ENCODE measurements at regions not wholly inside any gene's neighbourhood (a gene's known extent, or its start where the extent isn't known, plus 50 kb on each side); places are given as distances from the start of the nearest gene placed in this dataset.

- DNase-seq = no peak
Observed at GRCh38 chr5:165504674-165505073, 1999.3 kb downstream of the MAT2B start.

- DNase-seq = no peak
Observed at GRCh38 chr5:165508286-165508685, 2002.9 kb downstream of the MAT2B start.

DNA sequence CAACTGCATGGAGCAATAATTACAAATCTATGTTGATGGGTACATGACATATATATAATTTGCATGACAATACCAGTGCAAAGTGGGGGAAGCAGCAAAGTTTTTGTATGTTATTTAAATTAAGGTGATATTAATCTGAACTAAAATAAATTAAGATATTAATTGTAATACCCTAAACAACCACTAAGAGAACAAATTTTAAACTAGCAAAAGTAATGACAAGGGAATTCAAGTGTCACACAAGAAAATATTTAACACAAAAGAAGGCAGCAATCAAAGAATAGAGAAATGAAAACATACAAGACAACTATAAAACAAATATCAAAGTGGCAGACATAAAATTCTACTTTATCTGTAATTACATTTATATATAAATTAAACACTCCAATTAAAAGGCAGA is 2003.4 kb downstream of the MAT2B start:
- DNase-seq = no peak

DNA sequence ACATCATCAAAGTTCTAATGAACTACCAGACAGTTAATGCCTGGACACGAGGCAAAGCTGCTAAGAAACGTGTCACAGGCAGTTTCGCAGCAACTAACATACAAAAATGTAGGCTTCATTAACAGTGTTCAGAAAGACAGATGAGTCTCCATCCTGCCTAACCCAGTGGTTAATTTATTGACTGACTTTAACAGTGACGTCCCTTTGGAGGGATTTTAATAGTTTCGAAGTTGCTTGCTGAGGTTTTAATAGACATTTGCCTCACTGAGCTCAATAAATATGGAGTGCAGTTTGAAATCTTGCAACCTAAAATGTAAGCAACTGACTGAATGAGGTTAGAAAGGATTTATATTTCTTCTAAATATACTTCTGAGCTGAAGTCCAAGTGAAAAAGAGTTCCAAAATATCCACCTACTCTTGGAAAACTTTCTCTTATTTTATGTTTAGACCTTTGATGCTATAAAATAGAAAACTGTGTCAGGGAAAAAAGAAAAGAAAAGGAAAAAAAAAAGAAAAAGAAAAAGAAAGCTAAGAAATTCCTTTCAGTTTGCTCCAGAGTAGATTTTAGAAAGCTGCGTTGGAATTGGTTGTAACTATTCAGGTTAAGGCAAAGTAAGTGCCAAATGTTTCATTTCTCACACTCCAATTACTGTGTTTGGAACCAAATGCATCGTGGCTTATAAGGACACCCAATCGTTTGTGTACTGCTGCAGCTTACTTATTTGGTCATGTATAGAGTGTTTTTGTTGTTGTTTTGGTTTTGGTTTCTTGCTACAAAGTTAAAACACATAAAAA is 2016.6 kb downstream of the MAT2B start:
- no peak for DNase-seq

GRCh38 chr5:165525271-165525670 is 2019.9 kb downstream of the MAT2B start:
- no peak for DNase-seq

- no peak for DNase-seq
Observed at GRCh38 chr5:165526357-165526756, 2020.9 kb downstream of the MAT2B start.

GRCh38 chr5:165527577-165527976 is 2022.2 kb downstream of the MAT2B start:
- DNase-seq = no peak

DNA sequence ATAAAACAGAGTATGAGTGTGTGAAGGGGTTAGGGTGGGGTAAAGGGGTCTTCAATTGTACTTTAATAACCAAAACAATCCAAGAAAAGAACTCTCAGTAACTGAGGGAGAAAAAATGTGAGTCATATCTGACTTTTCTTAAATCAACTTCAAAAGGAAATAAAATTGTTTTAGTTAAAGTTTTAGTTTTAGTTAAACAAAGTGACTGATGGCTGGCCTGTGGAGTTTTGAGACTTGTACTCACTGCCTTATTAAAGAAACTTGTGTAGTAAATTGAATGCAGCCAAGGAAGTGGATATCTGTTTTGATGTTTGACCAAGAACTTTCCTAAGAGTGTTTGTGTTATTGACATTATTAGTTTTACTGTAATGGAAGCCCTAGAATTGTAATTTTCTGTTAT is 2032.6 kb downstream of the MAT2B start:
- DNase-seq = no peak

DNA sequence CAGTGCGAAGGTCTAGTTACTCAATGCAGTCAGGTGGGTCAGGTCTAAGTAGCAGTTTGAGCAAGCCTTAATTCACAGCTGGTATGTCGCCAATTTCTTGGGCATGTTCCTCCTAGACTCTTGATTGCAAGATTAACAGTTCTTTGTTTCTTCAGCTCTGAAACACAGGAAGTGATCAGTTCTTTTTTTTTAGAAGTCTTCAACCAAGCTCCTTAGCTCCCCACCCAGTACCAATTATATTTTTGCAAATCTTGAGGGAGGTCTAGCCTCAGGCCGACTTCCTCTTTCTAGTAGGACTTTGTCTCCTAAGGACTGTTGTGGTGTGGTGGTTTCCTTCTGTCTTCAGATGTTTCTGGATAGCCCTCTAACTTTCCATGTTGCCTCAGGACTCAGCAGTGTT is 2054.2 kb downstream of the MAT2B start:
- no peak for DNase-seq

DNA sequence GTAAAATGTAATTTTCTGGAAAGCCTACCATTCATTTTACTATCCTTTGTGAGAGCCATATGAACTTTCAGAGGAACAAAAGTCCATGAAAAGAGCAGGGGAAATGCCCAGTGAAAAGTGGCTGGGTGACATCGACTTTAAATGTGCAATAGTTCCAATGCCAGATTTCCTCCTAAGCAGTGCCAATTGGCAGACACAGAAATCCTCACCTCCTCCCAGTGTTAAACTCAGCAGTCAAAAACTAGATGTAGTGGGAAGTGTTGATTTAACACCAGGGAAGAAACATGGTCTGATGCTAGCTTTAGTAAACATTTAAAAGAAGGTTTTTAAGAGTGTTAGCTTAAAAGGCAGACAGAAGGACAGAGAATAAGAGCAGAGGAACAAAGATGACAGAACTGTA is 2055.2 kb downstream of the MAT2B start:
- no peak for DNase-seq

DNA sequence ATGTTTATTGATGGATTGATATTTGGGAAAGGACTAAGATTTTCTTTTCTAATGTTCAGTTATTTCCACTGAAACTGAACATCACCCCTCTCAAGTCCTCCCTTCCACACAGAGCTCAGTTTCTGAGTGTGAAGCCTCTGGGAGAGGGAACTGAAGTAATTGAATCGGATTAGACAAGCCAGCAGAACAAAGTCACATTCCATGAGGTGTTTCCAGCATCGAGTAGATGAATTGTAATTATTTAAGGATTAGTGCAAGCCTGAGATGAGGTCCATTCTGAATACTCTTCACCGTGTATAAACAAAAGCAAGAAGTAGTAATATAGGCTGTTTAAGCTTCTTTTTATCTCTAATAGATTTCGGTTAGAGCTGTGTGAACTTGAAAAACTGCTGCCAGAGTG is 2060.5 kb downstream of the MAT2B start:
- DNase-seq = no peak

DNA sequence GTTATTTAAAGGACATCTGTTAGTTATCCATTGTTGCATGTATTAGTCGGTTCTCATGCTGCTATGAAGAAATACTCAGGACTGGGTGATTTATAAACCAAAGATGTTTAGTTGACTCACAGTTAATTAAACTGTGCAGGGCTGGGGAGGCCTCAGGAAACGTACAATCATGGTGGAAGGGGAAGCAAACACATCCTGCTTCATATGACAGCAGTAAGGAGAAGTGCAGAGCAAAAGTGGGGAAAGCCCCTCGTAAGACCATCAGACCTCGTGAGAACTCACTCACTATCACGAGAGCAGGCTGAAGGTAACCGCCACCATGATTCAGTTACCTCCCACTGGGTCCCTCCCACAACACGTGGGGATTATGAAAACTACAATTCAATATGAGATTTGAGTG is 2064.1 kb downstream of the MAT2B start:
- DNase-seq = no peak

- DNase-seq = no peak
Observed at GRCh38 chr5:165573445-165573844, 2068.0 kb downstream of the MAT2B start.

- no peak for DNase-seq
Observed at GRCh38 chr5:165574100-165574499, 2068.7 kb downstream of the MAT2B start.

GRCh38 chr5:165576678-165577275 is 2071.4 kb downstream of the MAT2B start:
- DNase-seq = no peak

GRCh38 chr5:165579911-165580310 is 2074.5 kb downstream of the MAT2B start:
- DNase-seq = no peak

GRCh38 chr5:165594693-165595092 is 2089.3 kb downstream of the MAT2B start:
- no peak for DNase-seq

GRCh38 chr5:165602529-165602928 is 2097.1 kb downstream of the MAT2B start:
- DNase-seq = no peak

DNA sequence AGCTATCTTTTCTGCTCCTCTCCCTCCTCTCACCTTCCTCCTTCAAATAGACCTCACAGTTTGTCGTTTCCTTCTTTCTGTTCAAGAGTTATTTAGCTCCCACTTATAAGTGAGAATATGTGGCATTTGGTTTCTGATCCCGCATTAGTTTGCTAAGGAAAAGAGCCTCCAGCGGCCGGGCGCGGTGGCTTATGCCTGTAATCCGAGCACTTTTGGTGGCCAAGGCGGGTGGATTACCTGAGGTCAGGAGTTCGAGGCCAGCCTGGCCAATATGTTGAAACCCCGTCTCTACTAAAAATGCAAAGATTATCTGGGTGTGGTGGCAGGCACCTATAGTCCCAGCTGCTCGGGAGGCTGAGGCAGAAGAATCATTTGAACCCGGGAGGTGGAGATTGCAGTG is 2101.6 kb downstream of the MAT2B start:
- DNase-seq = no peak

DNA sequence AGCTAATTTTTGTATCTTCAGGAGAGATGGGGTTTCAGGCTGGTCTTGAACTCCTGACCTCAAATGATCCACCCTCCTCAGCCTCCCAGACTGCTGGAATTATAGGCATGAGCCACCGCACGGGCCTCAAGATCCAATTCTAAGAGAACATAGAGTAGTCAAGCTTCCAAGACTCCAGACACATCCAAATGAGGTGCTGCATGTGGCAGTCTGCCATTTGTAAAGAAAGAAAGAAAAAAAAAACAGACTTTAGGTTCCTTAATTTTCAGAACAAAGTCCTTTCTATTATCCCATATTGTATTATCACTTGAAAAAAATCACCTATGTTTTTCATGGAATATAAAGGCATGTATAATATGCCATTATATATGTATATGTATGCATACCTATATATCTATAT is 2104.5 kb downstream of the MAT2B start:
- no peak for DNase-seq

DNA sequence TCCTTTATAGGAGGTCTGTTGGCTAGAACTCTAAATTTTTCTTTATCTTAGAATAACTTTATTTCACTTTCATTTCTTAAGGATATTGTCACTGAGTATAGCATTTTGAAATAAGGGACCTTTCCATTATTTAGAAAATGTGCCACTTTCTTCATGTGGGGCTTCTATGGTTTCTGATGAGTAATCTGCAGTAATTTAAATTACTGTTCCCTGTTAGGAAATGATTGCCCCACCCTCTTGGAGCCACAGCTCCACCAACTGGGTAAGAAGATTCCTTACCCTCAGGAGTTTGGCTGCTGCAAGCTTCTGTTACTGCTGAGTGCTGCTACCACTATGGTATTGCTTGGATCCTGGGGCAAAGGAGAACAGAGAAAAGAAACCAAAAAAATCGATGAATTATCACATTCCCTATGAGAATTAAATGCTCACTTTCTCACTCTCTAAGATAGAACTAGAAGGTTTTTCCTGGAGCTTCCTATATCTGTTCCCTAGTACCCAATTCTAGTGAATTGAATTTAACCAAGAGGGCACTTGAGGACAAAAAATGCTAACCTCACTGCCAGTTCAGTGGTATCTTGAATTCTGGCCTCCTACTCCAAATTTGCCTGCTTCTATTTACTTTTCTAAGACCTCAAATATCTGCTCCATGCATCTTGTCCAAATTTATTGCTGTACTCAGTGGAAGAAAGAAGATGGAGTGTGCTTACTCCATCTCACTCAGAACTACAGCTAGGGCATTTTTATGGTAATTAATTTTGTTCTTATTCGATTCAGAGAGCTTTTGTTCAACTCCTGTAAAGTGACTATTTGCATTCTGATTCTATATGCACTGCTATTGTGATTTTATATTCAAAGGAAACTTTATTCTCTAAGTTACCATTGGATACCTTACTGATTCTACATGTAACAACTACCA is 2111.3 kb downstream of the MAT2B start:
- DNase-seq = no peak

DNA sequence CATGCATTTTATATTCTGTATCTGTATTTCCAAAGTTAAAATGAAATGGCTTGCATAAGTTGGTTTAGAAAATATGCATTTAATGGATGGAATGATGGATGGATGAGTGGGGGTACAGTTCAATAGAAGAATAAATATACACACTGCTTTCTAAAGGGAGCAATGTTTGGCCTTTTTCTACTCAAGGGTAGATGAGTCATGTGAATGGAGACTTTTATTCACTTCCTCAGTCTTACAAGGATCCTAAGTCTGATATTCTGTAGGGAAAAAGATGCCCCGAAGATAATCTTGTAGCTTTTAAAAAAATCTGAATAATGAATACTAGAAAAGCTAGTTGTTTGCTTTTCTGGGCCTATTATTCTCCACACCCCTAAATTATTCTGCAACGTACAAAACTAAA is 2112.1 kb downstream of the MAT2B start:
- DNase-seq = no peak

DNA sequence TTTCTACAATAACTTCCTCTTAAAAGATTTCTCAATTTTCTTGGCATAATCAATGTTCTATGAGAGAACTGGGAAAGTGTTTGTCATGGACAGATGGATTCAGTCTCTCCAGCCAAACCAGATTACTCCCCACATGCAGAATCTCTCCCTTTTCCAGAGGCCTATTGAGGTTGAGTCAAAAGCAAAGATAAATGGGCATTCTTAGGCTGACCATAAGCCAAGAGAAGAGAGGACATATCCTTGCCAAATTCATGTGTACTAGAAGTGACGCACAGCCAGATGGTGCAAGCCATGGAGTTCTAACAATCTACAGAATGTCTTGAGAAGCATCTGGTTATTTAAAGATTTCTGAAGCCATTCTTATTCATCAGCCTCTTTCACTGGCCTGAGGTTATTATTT is 2115.0 kb downstream of the MAT2B start:
- DNase-seq = no peak

Measured in 8988T (cell line).